ENCODE measurements at regions not wholly inside any gene's neighbourhood (a gene's known extent, or its start where the extent isn't known, plus 50 kb on each side); places are given as distances from the start of the nearest gene placed in this dataset.

GRCh38 chr6:169843991-169844390 lies 92.6 kb downstream of the ERMARD start:
- Histone ChIP-seq H2AK5ac (ENCODE audit: low read depth, low read length) (no peak overlapping the region), H3K9me3 (ENCODE audit: insufficient read depth in 2 of 2, low read depth in 1 of 2, low read length in 1 of 2) (no peaks in the 10 kb centered on the region), H3K79me2 (ENCODE audit: control insufficient read depth in 1 of 2, insufficient read depth in 2 of 2, low read length in 2 of 2) (no peaks in the 10 kb centered on the region), H2BK120ac (replicated peaks; ENCODE audit: low read depth, low read length) (no peak overlapping the region), H3K23me2 (ENCODE audit: low read depth, low read length) (peaks cover 7% of the 10 kb centered on the region; the same call in 1 of the 2 replicates), H3K79me1 (ENCODE audit: low read depth, low read length) (no peaks in the 10 kb centered on the region), H3K4me3 (ENCODE audit: extremely low read depth in 1 of 4, insufficient read depth in 2 of 4, low read depth in 3 of 4, low read length in 4 of 4) (no peak overlapping the region), H3K36me3 (ENCODE audit: control insufficient read depth in 2 of 4, insufficient read depth in 4 of 4, low read length in 3 of 4) (no peaks in the 10 kb centered on the region), H4K5ac (ENCODE audit: insufficient read length, low read depth, low read length) (no peak overlapping the region), H3K14ac (ENCODE audit: insufficient read length) (no peak overlapping the region), H3K56ac (replicated peaks; ENCODE audit: insufficient read length, low read depth, low read length) (no peak overlapping the region), H4K8ac (ENCODE audit: extremely low read depth, insufficient read depth, low read length) (no peak overlapping the region), H3K23ac (ENCODE audit: insufficient read length) (no peak overlapping the region), H2BK20ac (ENCODE audit: low read length) (no peak overlapping the region), H3K4ac (replicated peaks; ENCODE audit: insufficient read length, low read depth, low read length) (no peak overlapping the region), H2BK15ac (ENCODE audit: low read length) (no peak overlapping the region), H3K18ac (ENCODE audit: extremely low read depth, low read length) (no peak overlapping the region), H3K9ac (replicated peaks in 1 of 4; ENCODE audit: extremely low read depth in 1 of 4, low read depth in 3 of 4, low read length in 3 of 4) (no peak overlapping the region), H4K91ac (replicated peaks; ENCODE audit: insufficient read length, low read length) (no peak overlapping the region), H3K4me2 (ENCODE audit: insufficient read depth in 1 of 2, low read depth in 2 of 2, low read length in 2 of 2) (no peak overlapping the region), H2BK5ac (ENCODE audit: low read depth, low read length) (no peak overlapping the region), H3K27me3 (replicated peaks in 1 of 4; ENCODE audit: control insufficient read depth in 3 of 4, extremely low read depth in 1 of 4, insufficient read depth in 3 of 4, low read length in 3 of 4) (no peaks in the 10 kb centered on the region), H3K27ac (ENCODE audit: low read depth, low read length) (no peak overlapping the region), H2AFZ (ENCODE audit: low read length) (no peak overlapping the region), H4K20me1 (replicated peaks in 1 of 2; ENCODE audit: control insufficient read depth in 1 of 2, insufficient read depth in 2 of 2, low read length in 2 of 2) (peaks cover 1 to 5% of the 10 kb centered on the region in 2 experiments), H3K4me1 (replicated peaks in 1 of 4; ENCODE audit: control insufficient read depth in 3 of 4, insufficient read depth in 4 of 4, low read length in 3 of 4) (no peaks in the 10 kb centered on the region), H2BK12ac (ENCODE audit: low read depth, low read length) (no peak overlapping the region)
- ChIA-PET POLR2A (ENCODE audit: partially characterized antibody) (no interaction called here), CTCF (ENCODE audit: partially characterized antibody) (interaction anchor here (0.9 to 11.8 kb wide), 2 partner anchors 12 to 49 kb away, joined by 3 to 85 read pairs; no protein-coding TSS in a partner anchor)
- TF ChIP-seq CEBPB (IDR thresholded peaks at IDR 0.05; ENCODE audit: low read depth, low read length) (no peak), NANOG (IDR thresholded peaks at IDR 0.05; ENCODE audit: insufficient read depth, low read depth, low read length, poor library complexity, severe bottlenecking) (no peak), BACH1 (IDR thresholded peaks at IDR 0.05; ENCODE audit: low read length) (no peak), CBX8 (IDR thresholded peaks at IDR 0.05; ENCODE audit: borderline replicate concordance, low read depth, low read length) (no peak), TBP (IDR thresholded peaks at IDR 0.05; ENCODE audit: low read depth, low read length) (no peak), HDAC6 (IDR thresholded peaks at IDR 0.05; ENCODE audit: low read depth, low read length) (no peak), SP4 (IDR thresholded peaks at IDR 0.05; ENCODE audit: low read length) (no peak), PHF8 (conservative IDR thresholded peaks at IDR 0.05; ENCODE audit: low read depth, low read length) (no peak), TEAD4 (IDR thresholded peaks at IDR 0.05; ENCODE audit: low read depth, low read length) (no peak), MAX (IDR thresholded peaks at IDR 0.05) (no peak), TCF12 (IDR thresholded peaks at IDR 0.05; ENCODE audit: low read depth, low read length) (no peak)
- no peak for DNase-seq (ENCODE audit: low read depth in 1 of 2, low spot score in 2 of 2)
- WGBS, 2 experiments (ENCODE audit: extremely low coverage in 1 of 2, insufficient coverage in 1 of 2, insufficient read length in 1 of 2, insufficient replicate concordance in 2 of 2, low coverage in 1 of 2, low lambda C conversion rate in 2 of 2, missing lambda C conversion rate in 1 of 2): 86% methylated on average over 6 of the region's 6 CpGs; no CpG with 5 or more reads in 1 of the 2 experiments
- no peak for FAIRE-seq

Measured in H1 (cell line).